Gastrocnemius medialis (tissue), 4 donors: ENCODE measurements at regions not wholly inside any gene's neighbourhood (a gene's known extent, or its start where the extent isn't known, plus 50 kb on each side); places are given as distances from the start of the nearest gene placed in this dataset.

Experiments
- ATAC-seq, 2 donors: fragments of 150-250 bp; one replicate each; pipeline ENCODE4 v1.9.1; 2016
- DNase-seq, 2 donors: peaks; one replicate each; pipeline ENCODE4 v3.0.0-alpha.2; 2019
- H3K27ac ChIP-seq, 4 donors: fragments of 200-600 bp; sonication (generic); 1 replicate in 1 of 4; 2 replicates in 3 of 4; pipeline ENCODE4 v1.5.1; 2016 to 2018; ENCODE audit warnings: mild to moderate bottlenecking in 2 of 4, moderate library complexity in 1 of 4
- H3K27me3 ChIP-seq, 3 donors: fragments of 200-600 bp; sonication (generic) in 2 of 3; 1 replicate in 1 of 3; 2 replicates in 2 of 3; pipeline versions ENCODE4 v1.5.1 to v1.6.0; 2016 to 2019; ENCODE audit warnings: mild to moderate bottlenecking in 1 of 3, moderate library complexity in 1 of 3
- H3K36me3 ChIP-seq, 2 donors: fragments of 200-600 bp; sonication (generic) in 1 of 2; one replicate each; pipeline ENCODE4 v1.5.1; 2017 to 2018
- H3K4me1 ChIP-seq, 2 donors: fragments of 200-600 bp; sonication (generic) in 1 of 2; one replicate each; pipeline ENCODE4 v1.5.1; 2016 to 2017; ENCODE audit warnings: mild to moderate bottlenecking in 2 of 2
- H3K4me3 ChIP-seq, 4 donors: fragments of 200-600 bp; sonication (generic) in 3 of 4; 1 replicate in 1 of 4; 2 replicates in 3 of 4; pipeline ENCODE4 v1.5.1; 2016 to 2019; ENCODE audit warnings: mild to moderate bottlenecking in 2 of 4
- H3K9me3 ChIP-seq, 3 donors: fragments of 200-600 bp; sonication (generic) in 2 of 3; 1 replicate in 1 of 3; 2 replicates in 2 of 3; pipeline ENCODE4 v1.5.1; 2016 to 2019
- POLR2A ChIP-seq, 2 donors: fragments of 450-650 bp; IDR thresholded peaks; one replicate each; pipeline ENCODE4 v1.6.1; 2017; ENCODE audit warnings: antibody characterized with exemption in 2 of 2, mild to moderate bottlenecking in 2 of 2, moderate library complexity in 2 of 2
- in situ Hi-C, 4 donors: fragments of 200-750 bp; cut with MboI; loops; one replicate each; pipeline versions ENCODE4 v1.15.0 to v1.8.0; 2017; ENCODE audit warnings: low sequenced_read_pairs in 4 of 4
- intact Hi-C: fragments of 100-400 bp; cut with DNase I; formaldehyde crosslinking; loops from one replicate; pipeline ENCODE4 v1.15.1; 2023; ENCODE audit warnings: low total_unique reads
- TF ChIP-seq, protein P1 (sequence below), 5 experiments: fragments of 450-650 bp in 3 of 5; fragments of 200-600 bp in 2 of 5; sonication (generic) in 2 of 5; IDR thresholded peaks in 4 of 5; conservative IDR thresholded peaks in 1 of 5; 1 replicate in 4 of 5; 2 replicates in 1 of 5; pipeline ENCODE4 v1.5.1; 2016 to 2019; ENCODE audit warnings: antibody characterized with exemption in 5 of 5, mild to moderate bottlenecking in 3 of 5, moderate library complexity in 3 of 5

DNA sequence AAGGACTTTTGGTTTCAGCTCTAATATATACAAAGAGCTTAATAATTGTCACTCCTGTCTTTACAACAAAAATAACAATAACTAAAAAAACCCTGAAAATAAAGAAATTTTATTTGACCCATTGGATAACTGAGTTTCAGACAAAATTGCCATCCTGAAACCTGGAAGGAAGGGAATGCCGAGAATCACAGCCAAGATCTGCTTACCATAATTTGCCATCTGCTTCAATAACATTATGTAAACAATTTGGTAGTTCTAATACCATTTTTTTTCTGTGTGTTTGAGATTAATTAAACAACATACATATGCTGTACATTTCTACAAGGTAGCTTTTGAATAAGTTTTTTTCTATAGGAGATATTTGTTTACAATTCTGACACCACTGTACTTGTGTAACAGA, 596.3 kb upstream of the MGAT4C start:
- intact Hi-C loops = no loop called here
- Histone ChIP-seq H3K27ac (no peak overlapping the region), H3K9me3 (no peaks in the 10 kb centered on the region), H3K4me1 (no peaks in the 10 kb centered on the region), H3K4me3 (no peak overlapping the region), H3K27me3 (no peaks in the 10 kb centered on the region), H3K36me3 (no peaks in the 10 kb centered on the region)
- DNase-seq (no peak), ATAC-seq (no peak)
- TF ChIP-seq POLR2A (IDR thresholded peaks at IDR 0.05) = no peak
- TF ChIP-seq, protein P1, sequence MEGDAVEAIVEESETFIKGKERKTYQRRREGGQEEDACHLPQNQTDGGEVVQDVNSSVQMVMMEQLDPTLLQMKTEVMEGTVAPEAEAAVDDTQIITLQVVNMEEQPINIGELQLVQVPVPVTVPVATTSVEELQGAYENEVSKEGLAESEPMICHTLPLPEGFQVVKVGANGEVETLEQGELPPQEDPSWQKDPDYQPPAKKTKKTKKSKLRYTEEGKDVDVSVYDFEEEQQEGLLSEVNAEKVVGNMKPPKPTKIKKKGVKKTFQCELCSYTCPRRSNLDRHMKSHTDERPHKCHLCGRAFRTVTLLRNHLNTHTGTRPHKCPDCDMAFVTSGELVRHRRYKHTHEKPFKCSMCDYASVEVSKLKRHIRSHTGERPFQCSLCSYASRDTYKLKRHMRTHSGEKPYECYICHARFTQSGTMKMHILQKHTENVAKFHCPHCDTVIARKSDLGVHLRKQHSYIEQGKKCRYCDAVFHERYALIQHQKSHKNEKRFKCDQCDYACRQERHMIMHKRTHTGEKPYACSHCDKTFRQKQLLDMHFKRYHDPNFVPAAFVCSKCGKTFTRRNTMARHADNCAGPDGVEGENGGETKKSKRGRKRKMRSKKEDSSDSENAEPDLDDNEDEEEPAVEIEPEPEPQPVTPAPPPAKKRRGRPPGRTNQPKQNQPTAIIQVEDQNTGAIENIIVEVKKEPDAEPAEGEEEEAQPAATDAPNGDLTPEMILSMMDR (IDR thresholded peaks at IDR 0.05 in 4 of 5, conservative IDR thresholded peaks at IDR 0.05 in 1 of 5) = no peak
- in situ Hi-C loops = no loop called here

DNA sequence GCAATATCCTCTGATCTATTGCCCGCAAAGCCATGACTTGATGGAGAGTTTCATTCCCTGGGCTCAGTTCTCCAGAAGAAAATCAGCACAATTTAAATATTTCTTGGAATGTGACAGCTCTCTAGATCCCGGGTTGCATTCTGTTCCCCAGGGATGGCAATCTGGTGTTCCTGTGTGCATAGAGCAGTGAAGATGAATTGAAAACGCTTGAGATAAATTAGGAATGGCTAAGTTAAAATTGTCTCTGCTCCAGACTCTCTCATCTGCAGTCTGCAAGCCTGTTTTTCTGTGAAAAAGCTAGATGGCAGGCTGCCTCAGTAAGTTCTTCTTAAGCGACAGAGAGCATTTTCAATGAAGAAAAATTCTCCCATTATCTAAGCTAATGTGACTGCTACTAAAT, 582.5 kb upstream of the MGAT4C start:
- TF ChIP-seq POLR2A (IDR thresholded peaks at IDR 0.05) = no peak
- TF ChIP-seq, protein P1 (IDR thresholded peaks at IDR 0.05 in 4 of 5, conservative IDR thresholded peaks at IDR 0.05 in 1 of 5) = no peak
- Histone ChIP-seq H3K4me3 (no peak overlapping the region), H3K9me3 (no peaks in the 10 kb centered on the region), H3K27ac (no peak overlapping the region), H3K4me1 (no peaks in the 10 kb centered on the region), H3K36me3 (no peaks in the 10 kb centered on the region), H3K27me3 (no peaks in the 10 kb centered on the region)
- intact Hi-C loops (no loop called here), in situ Hi-C loops (no loop called here)
- DNase-seq = no peak
- no peak for ATAC-seq

DNA sequence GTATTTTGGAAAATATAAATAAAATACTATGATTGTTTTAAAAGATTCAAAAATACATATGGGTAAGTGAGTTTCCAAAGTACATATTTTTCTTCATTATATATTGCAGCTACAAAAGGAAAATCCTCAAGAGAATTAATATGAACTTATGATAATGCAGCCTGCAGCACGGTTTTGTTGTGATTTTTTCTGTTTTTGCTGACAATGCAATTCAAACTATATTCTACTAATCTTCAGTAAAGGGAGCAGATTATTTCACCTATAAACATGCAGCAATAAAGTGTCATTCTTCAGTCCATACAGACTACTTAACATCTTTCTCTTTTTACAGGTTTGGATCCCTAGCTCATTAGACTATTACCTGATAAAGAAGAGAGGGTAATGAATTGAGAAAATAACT, 582.1 kb upstream of the MGAT4C start:
- no peak overlapping the region for H3K4me3 ChIP-seq
- in situ Hi-C loops = no loop called here
- no peak overlapping the region for H3K27ac ChIP-seq
- DNase-seq (no peak), ATAC-seq (no peak)
- intact Hi-C loops = no loop called here
- H3K9me3 ChIP-seq = no peaks in the 10 kb centered on the region
- no peaks in the 10 kb centered on the region for H3K4me1 ChIP-seq
- no peaks in the 10 kb centered on the region for H3K27me3 ChIP-seq
- no peak for TF ChIP-seq POLR2A (IDR thresholded peaks at IDR 0.05)
- TF ChIP-seq, protein P1 (IDR thresholded peaks at IDR 0.05 in 4 of 5, conservative IDR thresholded peaks at IDR 0.05 in 1 of 5) = no peak
- H3K36me3 ChIP-seq = no peaks in the 10 kb centered on the region

DNA sequence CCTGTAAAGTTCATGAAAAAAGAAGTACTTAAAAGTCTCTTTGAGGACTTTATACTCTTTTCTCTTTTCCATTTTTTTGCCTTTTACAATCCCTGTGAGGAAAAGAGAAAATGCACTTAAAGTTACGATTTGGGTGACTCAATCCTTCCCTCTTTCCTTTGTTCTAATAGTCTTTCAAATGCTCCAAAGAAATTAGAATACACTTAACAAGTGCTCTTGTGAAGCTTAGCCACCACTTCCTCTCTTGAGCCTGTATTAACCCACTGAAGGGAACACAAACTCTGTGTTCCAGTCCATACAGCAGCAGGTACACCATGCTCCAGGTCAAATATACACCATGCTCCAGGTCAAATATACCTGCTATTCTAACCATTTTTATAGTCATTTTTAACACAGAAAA, 581.1 kb upstream of the MGAT4C start:
- H3K9me3 ChIP-seq = no peaks in the 10 kb centered on the region
- no peak for DNase-seq
- H3K27me3 ChIP-seq = no peaks in the 10 kb centered on the region
- no peak for ATAC-seq
- TF ChIP-seq POLR2A (IDR thresholded peaks at IDR 0.05) = no peak
- H3K36me3 ChIP-seq = no peaks in the 10 kb centered on the region
- in situ Hi-C loops = no loop called here
- H3K27ac ChIP-seq = no peak overlapping the region
- no peaks in the 10 kb centered on the region for H3K4me1 ChIP-seq
- intact Hi-C loops = no loop called here
- no peak overlapping the region for H3K4me3 ChIP-seq

DNA sequence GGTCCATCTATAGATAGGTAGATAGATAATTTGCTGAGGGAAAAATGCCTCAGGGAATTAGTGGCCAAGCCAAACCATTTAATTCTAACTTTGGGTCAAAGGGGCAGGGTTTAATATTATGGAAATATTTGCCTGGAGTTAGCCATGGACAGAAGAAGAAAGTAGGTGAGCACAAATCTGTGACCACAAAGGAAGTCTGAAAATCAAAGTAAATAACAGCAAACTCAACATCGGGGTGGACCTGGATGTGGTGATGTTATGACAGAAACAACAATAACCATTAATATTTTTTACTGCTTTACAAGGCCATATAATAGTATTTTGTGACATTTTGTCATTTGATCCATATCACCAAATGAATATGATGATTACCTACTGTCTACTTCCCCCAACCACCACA, 578.0 kb upstream of the MGAT4C start:
- Histone ChIP-seq H3K36me3 (no peaks in the 10 kb centered on the region), H3K4me3 (no peak overlapping the region), H3K27me3 (no peaks in the 10 kb centered on the region), H3K4me1 (no peaks in the 10 kb centered on the region), H3K27ac (no peak overlapping the region), H3K9me3 (no peaks in the 10 kb centered on the region)
- intact Hi-C loops = no loop called here
- ATAC-seq (no peak), DNase-seq (no peak)
- in situ Hi-C loops = no loop called here
- TF ChIP-seq, protein P1 (IDR thresholded peaks at IDR 0.05 in 4 of 5, conservative IDR thresholded peaks at IDR 0.05 in 1 of 5) = no peak
- no peak for TF ChIP-seq POLR2A (IDR thresholded peaks at IDR 0.05)
